ENCODE measurements at regions not wholly inside any gene's neighbourhood (a gene's known extent, or its start where the extent isn't known, plus 50 kb on each side); places are given as distances from the start of the nearest gene placed in this dataset.

DNA sequence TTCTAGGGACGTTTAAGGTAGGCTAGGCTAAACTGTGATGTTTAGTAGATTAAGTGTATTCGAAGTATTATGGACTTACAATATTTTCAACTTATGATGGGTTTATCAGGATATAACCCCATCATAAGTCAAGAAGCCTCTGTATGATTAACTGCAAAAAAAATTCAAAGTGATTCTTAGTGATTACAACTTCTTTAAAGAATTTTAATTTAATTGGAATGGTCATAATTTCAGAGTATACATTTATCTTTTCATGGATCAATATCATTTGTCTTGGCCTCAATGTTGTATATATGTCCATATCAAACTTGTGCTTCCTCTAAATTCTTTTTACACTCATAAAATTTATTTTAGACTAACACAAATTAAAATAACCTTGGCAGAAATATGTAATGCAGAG, 183.3 kb upstream of the LRP1B start:
- no peak for DNase-seq
- no peak overlapping the region for H3K27ac Mint-ChIP-seq
- TF ChIP-seq, protein P1, sequence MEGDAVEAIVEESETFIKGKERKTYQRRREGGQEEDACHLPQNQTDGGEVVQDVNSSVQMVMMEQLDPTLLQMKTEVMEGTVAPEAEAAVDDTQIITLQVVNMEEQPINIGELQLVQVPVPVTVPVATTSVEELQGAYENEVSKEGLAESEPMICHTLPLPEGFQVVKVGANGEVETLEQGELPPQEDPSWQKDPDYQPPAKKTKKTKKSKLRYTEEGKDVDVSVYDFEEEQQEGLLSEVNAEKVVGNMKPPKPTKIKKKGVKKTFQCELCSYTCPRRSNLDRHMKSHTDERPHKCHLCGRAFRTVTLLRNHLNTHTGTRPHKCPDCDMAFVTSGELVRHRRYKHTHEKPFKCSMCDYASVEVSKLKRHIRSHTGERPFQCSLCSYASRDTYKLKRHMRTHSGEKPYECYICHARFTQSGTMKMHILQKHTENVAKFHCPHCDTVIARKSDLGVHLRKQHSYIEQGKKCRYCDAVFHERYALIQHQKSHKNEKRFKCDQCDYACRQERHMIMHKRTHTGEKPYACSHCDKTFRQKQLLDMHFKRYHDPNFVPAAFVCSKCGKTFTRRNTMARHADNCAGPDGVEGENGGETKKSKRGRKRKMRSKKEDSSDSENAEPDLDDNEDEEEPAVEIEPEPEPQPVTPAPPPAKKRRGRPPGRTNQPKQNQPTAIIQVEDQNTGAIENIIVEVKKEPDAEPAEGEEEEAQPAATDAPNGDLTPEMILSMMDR (IDR thresholded peaks at IDR 0.05): no peak
- no peaks in the 10 kb centered on the region for H3K4me1 Mint-ChIP-seq (ENCODE audit: low read depth)
- H3K9me3 Mint-ChIP-seq: peaks cover 58% of the 10 kb centered on the region
- H3K36me3 Mint-ChIP-seq (ENCODE audit: low read depth): no peaks in the 10 kb centered on the region
- no peaks in the 10 kb centered on the region for H3K27me3 Mint-ChIP-seq (ENCODE audit: insufficient read depth)
- no peak overlapping the region for H3K4me3 Mint-ChIP-seq

DNA sequence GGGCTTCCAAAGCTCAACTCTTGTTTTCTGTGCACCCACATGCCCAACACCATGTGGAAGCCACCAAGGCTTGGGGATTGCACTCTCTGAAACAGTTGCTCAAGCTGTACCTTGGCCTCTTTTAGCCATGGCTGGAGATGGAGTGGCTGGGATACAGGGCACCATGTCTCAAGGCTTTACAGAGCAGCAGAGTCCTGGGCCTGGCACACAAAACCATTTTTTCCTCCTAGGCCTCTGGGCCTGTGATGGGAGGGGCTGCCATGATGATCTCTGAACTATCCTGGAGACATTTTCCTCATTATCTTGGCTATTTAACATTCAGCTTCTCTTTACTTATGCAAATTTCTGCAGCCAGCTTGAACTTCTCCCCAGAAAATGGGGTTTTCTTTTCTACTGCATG, 179.7 kb upstream of the LRP1B start:
- H3K4me1 Mint-ChIP-seq (ENCODE audit: low read depth): no peaks in the 10 kb centered on the region
- TF ChIP-seq, protein P1 (IDR thresholded peaks at IDR 0.05): no peak
- H3K4me3 Mint-ChIP-seq: no peak overlapping the region
- no peak for DNase-seq
- no peak overlapping the region for H3K27ac Mint-ChIP-seq
- H3K9me3 Mint-ChIP-seq: peaks cover 50% of the 10 kb centered on the region
- no peaks in the 10 kb centered on the region for H3K36me3 Mint-ChIP-seq (ENCODE audit: low read depth)
- no peaks in the 10 kb centered on the region for H3K27me3 Mint-ChIP-seq (ENCODE audit: insufficient read depth)

DNA sequence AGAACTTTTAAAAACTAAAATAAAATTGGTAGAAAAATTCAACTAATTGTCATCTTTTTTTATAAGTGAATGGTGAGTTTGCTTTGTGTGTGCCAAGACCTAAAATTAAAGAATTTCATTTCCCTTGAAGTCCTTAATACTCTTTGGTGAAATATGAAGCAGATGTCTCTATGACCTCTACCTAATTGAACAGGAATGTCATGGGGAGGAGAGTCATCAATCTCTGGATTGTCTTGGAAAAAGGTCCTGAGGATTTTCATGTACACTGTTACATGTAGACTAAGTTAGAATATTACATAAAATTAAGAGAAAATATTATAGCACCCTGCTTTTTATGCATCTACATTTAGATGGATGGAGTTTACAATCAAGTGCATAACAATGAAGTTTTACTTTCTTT, 177.9 kb upstream of the LRP1B start:
- H3K4me1 Mint-ChIP-seq (ENCODE audit: low read depth): no peaks in the 10 kb centered on the region
- no peak overlapping the region for H3K27ac Mint-ChIP-seq
- H3K4me3 Mint-ChIP-seq: no peak overlapping the region
- no peaks in the 10 kb centered on the region for H3K36me3 Mint-ChIP-seq (ENCODE audit: low read depth)
- no peaks in the 10 kb centered on the region for H3K27me3 Mint-ChIP-seq (ENCODE audit: insufficient read depth)
- TF ChIP-seq, protein P1 (IDR thresholded peaks at IDR 0.05): no peak
- H3K9me3 Mint-ChIP-seq: peaks cover 49% of the 10 kb centered on the region
- no peak for DNase-seq

DNA sequence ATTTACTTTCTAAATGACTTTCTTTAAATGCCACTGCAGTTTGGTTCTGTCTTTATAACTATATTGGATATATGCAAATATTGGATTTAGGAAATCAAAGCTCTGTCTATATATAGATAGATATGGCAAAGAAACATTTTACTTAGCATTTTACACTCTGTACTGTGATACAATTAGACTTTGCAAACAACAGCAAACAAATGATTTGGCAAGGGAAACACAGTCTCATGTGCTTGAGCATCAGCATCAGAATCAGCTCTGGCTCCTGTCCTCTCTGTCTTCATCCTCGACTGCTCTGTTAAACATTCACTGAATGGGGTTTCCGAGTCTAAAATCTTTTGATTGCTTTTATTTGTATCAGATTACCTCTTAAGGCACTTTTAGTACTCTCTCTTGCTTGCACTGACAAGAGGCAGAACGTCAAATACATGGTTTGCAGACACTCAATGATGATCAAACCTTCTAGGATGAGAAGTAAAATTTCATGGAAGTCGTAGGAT, 176.8 kb upstream of the LRP1B start:
- Mint-ChIP-seq H3K27me3 (ENCODE audit: insufficient read depth) (no peaks in the 10 kb centered on the region), H3K9me3 (peaks cover 47% of the 10 kb centered on the region), H3K4me1 (ENCODE audit: low read depth) (no peaks in the 10 kb centered on the region), H3K27ac (no peak overlapping the region), H3K36me3 (ENCODE audit: low read depth) (no peaks in the 10 kb centered on the region), H3K4me3 (no peak overlapping the region)
- no peak for DNase-seq
- TF ChIP-seq, protein P1 (IDR thresholded peaks at IDR 0.05): no peak

DNA sequence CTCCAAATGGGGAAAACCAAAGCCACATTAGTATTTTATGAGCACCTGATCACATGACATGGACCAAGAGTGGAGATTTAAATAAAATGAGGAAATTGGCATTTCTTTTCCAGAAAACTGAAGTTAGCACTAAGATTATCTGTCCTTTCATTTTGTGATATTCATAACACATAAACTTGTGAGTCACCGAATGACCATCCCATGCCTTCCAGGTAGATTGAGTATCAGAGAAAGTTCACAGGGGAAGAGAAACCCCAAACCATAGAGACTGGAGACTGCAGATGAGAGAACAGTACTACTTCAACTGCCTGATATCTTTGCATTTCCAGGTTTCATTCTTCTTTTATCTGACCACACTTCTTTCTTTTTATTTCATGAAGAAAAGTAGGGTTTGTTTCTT, 176.3 kb upstream of the LRP1B start:
- DNase-seq: no peak
- no peaks in the 10 kb centered on the region for H3K4me1 Mint-ChIP-seq (ENCODE audit: low read depth)
- peaks cover 49% of the 10 kb centered on the region for H3K9me3 Mint-ChIP-seq
- H3K27ac Mint-ChIP-seq: no peak overlapping the region
- TF ChIP-seq, protein P1 (IDR thresholded peaks at IDR 0.05): no peak
- H3K4me3 Mint-ChIP-seq: no peak overlapping the region
- no peaks in the 10 kb centered on the region for H3K36me3 Mint-ChIP-seq (ENCODE audit: low read depth)
- H3K27me3 Mint-ChIP-seq (ENCODE audit: insufficient read depth): no peaks in the 10 kb centered on the region

DNA sequence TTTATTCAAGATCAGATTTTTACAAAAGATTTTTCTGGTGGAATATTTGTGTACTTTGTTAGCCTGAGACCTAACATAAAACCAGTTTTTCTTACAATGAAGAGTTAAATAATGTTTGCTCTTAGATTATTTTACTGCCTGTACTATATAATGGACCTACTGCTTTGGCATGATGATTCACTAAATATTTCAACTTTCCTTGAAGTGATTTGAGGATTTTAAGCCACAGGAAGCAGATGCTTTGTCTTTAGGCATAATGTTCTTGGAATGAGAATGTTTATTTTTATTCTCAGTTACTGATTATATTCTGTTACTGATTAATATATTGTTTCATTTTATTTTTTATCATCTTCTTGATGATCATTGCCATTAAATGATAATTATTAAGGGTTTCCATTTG, 175.3 kb upstream of the LRP1B start:
- peaks cover 52% of the 10 kb centered on the region for H3K9me3 Mint-ChIP-seq
- no peak overlapping the region for H3K4me3 Mint-ChIP-seq
- TF ChIP-seq, protein P1 (IDR thresholded peaks at IDR 0.05): no peak
- no peaks in the 10 kb centered on the region for H3K27me3 Mint-ChIP-seq (ENCODE audit: insufficient read depth)
- no peak for DNase-seq
- no peak overlapping the region for H3K27ac Mint-ChIP-seq
- H3K36me3 Mint-ChIP-seq (ENCODE audit: low read depth): no peaks in the 10 kb centered on the region
- no peaks in the 10 kb centered on the region for H3K4me1 Mint-ChIP-seq (ENCODE audit: low read depth)

All from HFFc6 (cell line).